SU-DHL-6 (cell line): ENCODE measurements at regions not wholly inside any gene's neighbourhood (a gene's known extent, or its start where the extent isn't known, plus 50 kb on each side); places are given as distances from the start of the nearest gene placed in this dataset.

Experiments used
- H2AFZ ChIP-seq: fragments of 200-600 bp; sonication (generic); 2 replicates; pipeline ENCODE4 v1.6.1; 2014; ENCODE audit warnings: low read depth, mild to moderate bottlenecking, moderate library complexity, mixed read lengths, antibody characterized with exemption, low read length; ENCODE audit not compliant: severe bottlenecking
- H3F3A ChIP-seq: fragments of 200-600 bp; shearing (Covaris generic); 2 replicates; pipeline ENCODE4 v1.6.0; 2016; ENCODE audit warnings: antibody characterized with exemption, mild to moderate bottlenecking; ENCODE audit not compliant: insufficient read depth
- H3K27ac ChIP-seq: fragments of 200-600 bp; sonication (generic); 2 replicates; pipeline ENCODE4 v1.5.1; 2016; ENCODE audit warnings: low read depth, mild to moderate bottlenecking, low read length, moderate library complexity, mixed read lengths
- H3K27me3 ChIP-seq: fragments of 200-600 bp; sonication (generic), shearing (Covaris generic); 2 replicates; pipeline ENCODE4 v1.6.0; 2014; ENCODE audit warnings: mild to moderate bottlenecking, low read length
- H3K36me3 ChIP-seq: fragments of 200-600 bp; sonication (generic); 2 replicates; pipeline ENCODE4 v1.6.1; 2014; ENCODE audit warnings: mild to moderate bottlenecking, low read length, mixed read lengths
- H3K4me2 ChIP-seq: fragments of 300-600, 200-600 bp; shearing (Covaris generic), sonication (generic); 2 replicates; pipeline ENCODE4 v1.6.0; 2014; ENCODE audit warnings: low read length, low read depth, mild to moderate bottlenecking; ENCODE audit not compliant: poor library complexity, severe bottlenecking
- H3K4me3 ChIP-seq: fragments of 200-600 bp; sonication (generic); 2 replicates; pipeline ENCODE4 v1.5.1; 2014; ENCODE audit warnings: antibody characterized with exemption, low read length, mild to moderate bottlenecking, mixed read lengths; ENCODE audit not compliant: insufficient read depth, poor library complexity, severe bottlenecking
- H3K79me2 ChIP-seq: fragments of 200-600 bp; sonication (generic); 2 replicates; pipeline ENCODE4 v1.6.1; 2014; ENCODE audit warnings: mild to moderate bottlenecking, low read length, moderate library complexity; ENCODE audit not compliant: insufficient read depth
- H3K9ac ChIP-seq: fragments of 200-600 bp; sonication (generic); 2 replicates; pipeline ENCODE4 v1.7.0; 2014; ENCODE audit warnings: mild to moderate bottlenecking, low read length
- H3K9me2 ChIP-seq: fragments of 200-600 bp; sonication (generic); replicated peaks from 2 replicates; pipeline ENCODE4 v1.6.1; 2014; ENCODE audit warnings: low read length; ENCODE audit not compliant: insufficient read depth
- H3K9me3 ChIP-seq: fragments of 200-600 bp; sonication (generic); 2 replicates; pipeline ENCODE4 v1.6.1; 2014; ENCODE audit warnings: low read length, mixed read lengths; ENCODE audit not compliant: insufficient read depth
- H4K20me1 ChIP-seq: fragments of 200-600 bp; sonication (generic); 2 replicates; pipeline ENCODE4 v1.6.1; 2014; ENCODE audit warnings: low read depth, mild to moderate bottlenecking, antibody characterized with exemption, low read length, moderate library complexity, mixed read lengths
- CTCF ChIP-seq: fragments of 200-600 bp; sonication (generic); IDR thresholded peaks from one replicate; pipeline ENCODE4 v1.5.1; 2017; ENCODE audit warnings: antibody characterized with exemption, mild to moderate bottlenecking, low read length, moderate library complexity; ENCODE audit not compliant: insufficient read depth, poor library complexity, severe bottlenecking
- EZH2phosphoT487 ChIP-seq: fragments of 200-600 bp; sonication (generic), shearing (Covaris generic); conservative IDR thresholded peaks from 2 replicates; pipeline ENCODE4 v1.6.1; 2018; ENCODE audit warnings: mild to moderate bottlenecking, antibody characterized with exemption, low read length, moderate library complexity, mixed read lengths

GRCh38 chr9:103410059-103410458 lies 414.9 kb downstream of the CYLC2 start:
- no peak for TF ChIP-seq EZH2phosphoT487
- no peak for TF ChIP-seq CTCF
- Histone ChIP-seq H3K9me2 (no peaks in the 10 kb centered on the region), H3F3A (no peaks in the 10 kb centered on the region)

DNA sequence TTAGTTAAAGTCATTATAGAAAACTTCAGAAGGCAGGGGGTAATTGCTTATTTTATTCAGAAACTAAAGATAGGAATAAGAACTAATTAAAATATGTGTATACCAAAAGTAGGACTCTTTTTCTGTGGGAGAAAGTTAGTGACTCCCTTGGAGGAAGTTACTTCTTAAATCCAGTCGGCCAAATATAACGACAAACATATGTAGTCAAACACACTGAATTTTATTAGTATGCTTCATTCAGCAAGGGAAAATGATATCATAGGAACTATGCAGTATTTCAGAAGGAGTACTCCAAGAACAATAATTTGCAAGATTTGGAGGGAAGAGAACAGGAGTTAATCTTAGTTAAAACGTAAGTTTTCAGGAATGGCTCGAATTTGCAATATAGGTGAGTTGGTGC lies 432.6 kb downstream of the CYLC2 start:
- H3K36me3 ChIP-seq, result no peaks in the 10 kb centered on the region
- H3K9ac ChIP-seq, result no peak overlapping the region
- H3K79me2 ChIP-seq, result no peaks in the 10 kb centered on the region
- no peaks in the 10 kb centered on the region for H3K9me2 ChIP-seq
- H3K4me3 ChIP-seq, result no peak overlapping the region
- H4K20me1 ChIP-seq, result no peaks in the 10 kb centered on the region
- no peak overlapping the region for H2AFZ ChIP-seq
- no peaks in the 10 kb centered on the region for H3K27me3 ChIP-seq
- no peak overlapping the region for H3K27ac ChIP-seq
- H3K9me3 ChIP-seq, result no peaks in the 10 kb centered on the region
- H3F3A ChIP-seq, result no peaks in the 10 kb centered on the region
- TF ChIP-seq CTCF (no peak), EZH2phosphoT487 (no peak)
- no peak overlapping the region for H3K4me2 ChIP-seq

More at GRCh38 chr9:103410059-103410458, 414.9 kb downstream of the CYLC2 start:
- Histone ChIP-seq H4K20me1 (no peaks in the 10 kb centered on the region), H2AFZ (no peak overlapping the region), H3K4me2 (no peak overlapping the region), H3K27ac (no peak overlapping the region), H3K27me3 (no peaks in the 10 kb centered on the region), H3K9me3 (no peaks in the 10 kb centered on the region), H3K9ac (no peak overlapping the region), H3K36me3 (no peaks in the 10 kb centered on the region), H3K79me2 (no peaks in the 10 kb centered on the region), H3K4me3 (no peak overlapping the region)

GRCh38 chr9:103430469-103430868 lies 435.3 kb downstream of the CYLC2 start:
- Histone ChIP-seq H3K4me3 (no peak overlapping the region), H3K27ac (no peak overlapping the region), H2AFZ (no peak overlapping the region), H3K9ac (no peak overlapping the region), H3F3A (no peaks in the 10 kb centered on the region), H3K27me3 (no peaks in the 10 kb centered on the region), H4K20me1 (no peaks in the 10 kb centered on the region), H3K36me3 (no peaks in the 10 kb centered on the region), H3K9me2 (no peaks in the 10 kb centered on the region), H3K4me2 (no peak overlapping the region), H3K79me2 (no peaks in the 10 kb centered on the region), H3K9me3 (no peaks in the 10 kb centered on the region)
- TF ChIP-seq EZH2phosphoT487 (no peak), CTCF (no peak)

DNA sequence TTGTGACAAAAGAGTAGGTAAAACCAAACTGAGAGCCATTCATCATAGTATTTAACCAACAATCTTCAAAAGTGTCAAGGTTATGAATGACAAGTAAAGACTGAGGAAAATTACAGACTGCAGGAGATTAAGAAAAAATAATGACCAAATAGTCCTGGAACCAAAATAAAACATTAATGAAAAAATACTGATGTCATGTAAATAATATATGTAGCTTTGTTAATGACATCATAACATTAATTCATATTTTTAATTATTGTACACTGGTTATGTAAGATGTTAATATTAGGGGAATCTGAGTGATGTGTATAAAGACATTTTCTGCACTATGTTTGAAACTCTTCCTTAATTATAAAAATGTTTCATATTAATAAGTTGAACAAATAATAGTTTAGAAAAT lies 436.7 kb downstream of the CYLC2 start:
- Histone ChIP-seq H3K9me2 (no peaks in the 10 kb centered on the region), H3F3A (no peaks in the 10 kb centered on the region), H3K79me2 (no peaks in the 10 kb centered on the region), H4K20me1 (no peaks in the 10 kb centered on the region), H3K9me3 (no peaks in the 10 kb centered on the region), H3K36me3 (no peaks in the 10 kb centered on the region), H3K4me2 (no peak overlapping the region), H3K27ac (no peak overlapping the region), H3K9ac (no peak overlapping the region), H3K27me3 (no peaks in the 10 kb centered on the region), H2AFZ (no peak overlapping the region), H3K4me3 (no peak overlapping the region)
- TF ChIP-seq EZH2phosphoT487 (no peak), CTCF (no peak)
